ENCODE measurements at regions not wholly inside any gene's neighbourhood (a gene's known extent, or its start where the extent isn't known, plus 50 kb on each side); places are given as distances from the start of the nearest gene placed in this dataset.

DNA sequence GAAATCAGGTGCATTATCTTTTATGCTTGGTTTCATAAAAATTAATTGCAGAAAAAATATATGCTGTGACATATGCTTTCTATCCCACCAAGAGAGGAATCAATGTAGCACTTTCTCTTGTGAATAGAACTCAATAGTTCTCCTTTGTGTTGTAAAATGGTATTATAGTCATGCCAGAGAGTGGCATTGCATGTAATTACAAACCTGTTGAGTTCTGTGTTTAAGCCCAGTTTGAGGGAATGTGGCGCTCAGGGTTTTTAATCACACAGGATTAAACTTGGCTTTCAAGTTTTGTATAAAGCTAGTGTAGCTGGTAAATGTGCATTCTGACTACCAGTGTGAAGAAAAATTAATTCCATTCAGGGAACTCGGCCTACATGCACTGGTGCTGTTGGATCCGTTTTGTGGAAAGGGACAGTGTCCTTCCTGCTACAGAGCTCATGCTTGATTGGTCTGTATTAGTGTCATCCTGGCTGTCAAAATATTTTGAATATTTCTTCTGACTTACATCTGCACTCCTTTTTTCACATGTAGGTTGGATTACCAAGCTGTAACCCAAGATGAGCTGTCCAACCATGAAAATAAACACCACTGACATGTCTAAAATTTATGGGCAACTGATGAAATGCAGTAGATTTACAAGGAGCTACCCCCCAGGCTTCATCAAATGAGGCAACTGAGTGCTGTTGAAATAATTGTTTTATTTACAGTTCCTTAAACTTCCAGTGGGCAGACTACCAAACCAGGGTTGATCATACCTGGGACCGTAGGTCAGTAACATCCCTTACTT lies 80.3 kb downstream of the SLC4A3 start:
- WGBS (ENCODE audit: extremely low coverage, insufficient read length, low lambda C conversion rate): no CpG with 5 or more reads among the region's 4 CpGs
- H2AFZ ChIP-seq (ENCODE audit: low read length): no peak overlapping the region
- H3K36me3 Mint-ChIP-seq (ENCODE audit: insufficient read depth in 1 of 3, low read depth in 3 of 3): peaks cover 0 to 4% (median 0%) of the 10 kb centered on the region in 3 experiments; a peak in 2 of 7 replicates

More for the DNA sequence above, 80.3 kb downstream of the SLC4A3 start:
- H4K20me1 ChIP-seq (ENCODE audit: control insufficient read depth, insufficient read depth, insufficient read length): no peaks in the 10 kb centered on the region
- no peak overlapping the region for H4K5ac ChIP-seq (ENCODE audit: insufficient read length, low read depth, low read length)
- no peak overlapping the region for H3T11ph ChIP-seq (ENCODE audit: low read length)
- H3K4me3 Mint-ChIP-seq: no peak overlapping the region
- H3K23ac ChIP-seq (ENCODE audit: insufficient read length, low read depth, low read length): no peak overlapping the region
- H3K4me1 Mint-ChIP-seq: peaks cover 34 to 42% of the 10 kb centered on the region in 2 experiments
- H2BK120ac ChIP-seq (ENCODE audit: low read depth, low read length, poor library complexity, severe bottlenecking): no peak overlapping the region
- H2BK5ac ChIP-seq (ENCODE audit: insufficient read length, low read length): no peak overlapping the region
- peaks cover 7% of the 10 kb centered on the region; the same call in 1 of the 2 replicates for H3K4me1 ChIP-seq (ENCODE audit: insufficient read depth, low read length)
- H2BK12ac ChIP-seq (ENCODE audit: insufficient read length, low read depth, low read length): no peak overlapping the region
- H3K9me3 ChIP-seq (ENCODE audit: control insufficient read depth, low read depth, low read length): no peaks in the 10 kb centered on the region
- no peak overlapping the region for H2AK5ac ChIP-seq (ENCODE audit: insufficient read length, low read length)
- H3K9ac ChIP-seq (ENCODE audit: extremely low read depth, insufficient read length, low read length): no peak overlapping the region
- no peak overlapping the region for H4K8ac ChIP-seq (replicated peaks; ENCODE audit: insufficient read length, low read depth, low read length)
- H3K18ac ChIP-seq (ENCODE audit: insufficient read length, low read depth, low read length): no peak overlapping the region
- DNase-seq: no peak
- no peaks in the 10 kb centered on the region for H3K79me1 ChIP-seq (ENCODE audit: insufficient read depth, low read depth, low read length, poor library complexity, severe bottlenecking)
- H2BK20ac ChIP-seq (ENCODE audit: low read depth, low read length, poor library complexity, severe bottlenecking): no peak overlapping the region
- H3K27me3 ChIP-seq (ENCODE audit: insufficient read depth, low read length): no peaks in the 10 kb centered on the region
- H3K23me2 ChIP-seq (ENCODE audit: insufficient read length, low read depth, low read length, poor library complexity, severe bottlenecking): no peaks in the 10 kb centered on the region
- H3K27me3 Mint-ChIP-seq (ENCODE audit: low read depth): peaks cover 34% of the 10 kb centered on the region
- H3K79me2 ChIP-seq (ENCODE audit: insufficient read depth, low read length): no peaks in the 10 kb centered on the region
- H3K27ac ChIP-seq (ENCODE audit: insufficient read length, low read depth, low read length): no peak overlapping the region
- no peak overlapping the region for H3K4me2 ChIP-seq (ENCODE audit: insufficient read depth, insufficient read length, low read length)
- H3K27ac Mint-ChIP-seq: 0 out of 7 replicates have a peak overlapping the region, but pooled peaks of 1 of the 3 experiments have one; percentile 2
- H3K56ac ChIP-seq (ENCODE audit: insufficient read length, low read depth, low read length): no peak overlapping the region
- no peak overlapping the region for H3K14ac ChIP-seq (ENCODE audit: insufficient read depth, low read length)
- H2BK15ac ChIP-seq (ENCODE audit: low read depth, low read length): no peak overlapping the region
- TF ChIP-seq, protein P1, sequence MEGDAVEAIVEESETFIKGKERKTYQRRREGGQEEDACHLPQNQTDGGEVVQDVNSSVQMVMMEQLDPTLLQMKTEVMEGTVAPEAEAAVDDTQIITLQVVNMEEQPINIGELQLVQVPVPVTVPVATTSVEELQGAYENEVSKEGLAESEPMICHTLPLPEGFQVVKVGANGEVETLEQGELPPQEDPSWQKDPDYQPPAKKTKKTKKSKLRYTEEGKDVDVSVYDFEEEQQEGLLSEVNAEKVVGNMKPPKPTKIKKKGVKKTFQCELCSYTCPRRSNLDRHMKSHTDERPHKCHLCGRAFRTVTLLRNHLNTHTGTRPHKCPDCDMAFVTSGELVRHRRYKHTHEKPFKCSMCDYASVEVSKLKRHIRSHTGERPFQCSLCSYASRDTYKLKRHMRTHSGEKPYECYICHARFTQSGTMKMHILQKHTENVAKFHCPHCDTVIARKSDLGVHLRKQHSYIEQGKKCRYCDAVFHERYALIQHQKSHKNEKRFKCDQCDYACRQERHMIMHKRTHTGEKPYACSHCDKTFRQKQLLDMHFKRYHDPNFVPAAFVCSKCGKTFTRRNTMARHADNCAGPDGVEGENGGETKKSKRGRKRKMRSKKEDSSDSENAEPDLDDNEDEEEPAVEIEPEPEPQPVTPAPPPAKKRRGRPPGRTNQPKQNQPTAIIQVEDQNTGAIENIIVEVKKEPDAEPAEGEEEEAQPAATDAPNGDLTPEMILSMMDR (conservative IDR thresholded peaks at IDR 0.05): no peak
- peaks cover 3 to 4% of the 10 kb centered on the region in 2 experiments; a peak in 4 of 5 replicates for H3K9me3 Mint-ChIP-seq
- H4K91ac ChIP-seq (ENCODE audit: insufficient read length, low read depth, low read length): no peak overlapping the region
- H3K4ac ChIP-seq (ENCODE audit: low read depth, low read length): no peak overlapping the region
